ENCODE measurements at regions not wholly inside any gene's neighbourhood (a gene's known extent, or its start where the extent isn't known, plus 50 kb on each side); places are given as distances from the start of the nearest gene placed in this dataset.
"Not testable (repeated sequence)": the region's sequence is repeated elsewhere in the genome, so short reads cannot be mapped to it uniquely, and the experiment has no call there.

DNA sequence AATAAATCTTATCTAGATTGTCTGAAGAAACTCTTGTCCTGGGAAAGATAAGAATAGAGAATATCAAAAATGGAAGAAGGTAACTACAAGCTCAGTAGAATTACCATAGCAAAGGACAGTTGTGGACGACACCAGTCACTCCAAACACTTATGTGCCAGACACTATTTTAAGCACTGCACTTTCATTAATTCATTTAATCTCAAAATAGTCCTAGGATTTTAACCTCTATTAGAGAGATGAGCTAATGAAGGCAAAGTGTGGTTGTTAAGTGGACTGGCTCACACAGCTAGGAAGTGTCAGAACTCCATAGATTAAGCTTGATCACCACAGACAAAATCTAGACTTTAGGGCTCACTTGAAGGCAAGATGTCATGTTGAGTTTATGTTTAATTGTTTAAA is 168.9 kb downstream of the CDC14C start:
- no peaks in the 10 kb centered on the region for H3K9me3 ChIP-seq (replicated peaks in 1 of 11)
- no peaks in the 10 kb centered on the region for H3K27me3 ChIP-seq
- H3K4me2 ChIP-seq, result no peak overlapping the region
- no peak for TF ChIP-seq Cebpa-rat (IDR thresholded peaks at IDR 0.05)
- no peak overlapping the region for H3K9ac ChIP-seq
- H3K36me3 ChIP-seq, result no peaks in the 10 kb centered on the region
- H3K4me3 ChIP-seq, result no peak overlapping the region
- no peaks in the 10 kb centered on the region for H4K20me1 ChIP-seq
- H3K27ac ChIP-seq, result no peak overlapping the region
- H3K4me1 ChIP-seq, result peaks cover 0 to 7% (median 3%) of the 10 kb centered on the region in 10 experiments; a peak in 8 of 20 replicates

DNA sequence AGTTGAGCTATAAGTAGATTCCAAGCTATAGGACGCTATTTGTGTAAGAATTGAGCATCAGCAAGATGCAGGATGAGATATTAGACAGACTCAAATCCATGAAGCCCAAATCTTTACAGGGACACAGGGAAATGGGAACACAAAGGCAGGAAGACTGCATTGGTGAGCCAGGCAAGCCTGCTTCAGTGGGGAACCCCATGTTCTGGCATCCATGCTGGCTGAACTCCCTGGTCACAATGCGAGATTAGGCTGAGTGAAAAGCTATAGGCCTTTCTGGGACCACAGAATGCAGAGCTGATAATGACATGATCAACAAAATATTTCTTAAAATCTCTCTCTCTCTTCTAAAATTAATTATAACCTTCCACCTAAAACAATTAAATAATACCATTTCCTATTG is 170.5 kb downstream of the CDC14C start:
- Histone ChIP-seq H3K9ac (no peak overlapping the region), H3K27me3 (no peaks in the 10 kb centered on the region), H4K20me1 (no peaks in the 10 kb centered on the region), H3K4me1 (peaks cover 0 to 7% (median 3%) of the 10 kb centered on the region in 10 experiments; a peak in 8 of 20 replicates), H3K27ac (no peak overlapping the region), H3K9me3 (replicated peaks in 1 of 11) (no peaks in the 10 kb centered on the region), H3K36me3 (no peaks in the 10 kb centered on the region), H3K4me2 (no peak overlapping the region), H3K4me3 (no peak overlapping the region)
- TF ChIP-seq Cebpa-rat (IDR thresholded peaks at IDR 0.05), result no peak

DNA sequence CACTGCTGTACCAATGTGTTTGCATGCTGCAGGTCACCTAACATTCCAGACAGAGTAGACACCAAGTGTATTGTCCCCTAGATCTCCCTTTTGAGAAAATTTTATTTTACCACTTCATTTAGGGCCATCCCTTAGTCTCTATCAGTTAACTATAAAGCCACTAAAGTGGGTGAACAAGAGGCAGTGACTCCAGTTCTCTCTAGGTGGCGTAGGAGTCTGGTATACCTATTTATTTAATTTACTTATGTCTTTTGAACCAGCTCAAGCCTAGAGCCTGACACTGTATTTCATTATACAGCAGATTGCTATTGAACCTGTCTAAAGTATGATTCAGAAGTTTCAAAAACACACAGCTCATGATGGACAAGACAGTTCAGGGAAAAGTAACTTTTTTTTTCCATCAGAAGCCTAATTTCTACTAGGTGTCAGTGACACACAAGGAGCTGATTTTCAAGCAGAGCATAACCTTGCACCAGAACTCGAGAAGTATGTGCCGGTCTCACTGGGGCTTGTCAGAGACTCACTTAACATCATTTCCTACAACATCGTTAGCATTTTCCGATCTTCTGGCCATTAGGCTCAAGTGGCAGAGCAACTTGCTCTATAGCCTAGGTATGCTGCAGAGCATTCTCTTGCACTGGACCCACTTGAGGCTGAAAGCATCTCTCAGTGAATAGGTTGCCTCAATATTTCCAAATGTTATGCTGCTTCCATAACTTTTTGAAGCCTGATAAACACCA is 175.4 kb downstream of the CDC14C start:
- no peak overlapping the region for H3K9ac ChIP-seq

DNA sequence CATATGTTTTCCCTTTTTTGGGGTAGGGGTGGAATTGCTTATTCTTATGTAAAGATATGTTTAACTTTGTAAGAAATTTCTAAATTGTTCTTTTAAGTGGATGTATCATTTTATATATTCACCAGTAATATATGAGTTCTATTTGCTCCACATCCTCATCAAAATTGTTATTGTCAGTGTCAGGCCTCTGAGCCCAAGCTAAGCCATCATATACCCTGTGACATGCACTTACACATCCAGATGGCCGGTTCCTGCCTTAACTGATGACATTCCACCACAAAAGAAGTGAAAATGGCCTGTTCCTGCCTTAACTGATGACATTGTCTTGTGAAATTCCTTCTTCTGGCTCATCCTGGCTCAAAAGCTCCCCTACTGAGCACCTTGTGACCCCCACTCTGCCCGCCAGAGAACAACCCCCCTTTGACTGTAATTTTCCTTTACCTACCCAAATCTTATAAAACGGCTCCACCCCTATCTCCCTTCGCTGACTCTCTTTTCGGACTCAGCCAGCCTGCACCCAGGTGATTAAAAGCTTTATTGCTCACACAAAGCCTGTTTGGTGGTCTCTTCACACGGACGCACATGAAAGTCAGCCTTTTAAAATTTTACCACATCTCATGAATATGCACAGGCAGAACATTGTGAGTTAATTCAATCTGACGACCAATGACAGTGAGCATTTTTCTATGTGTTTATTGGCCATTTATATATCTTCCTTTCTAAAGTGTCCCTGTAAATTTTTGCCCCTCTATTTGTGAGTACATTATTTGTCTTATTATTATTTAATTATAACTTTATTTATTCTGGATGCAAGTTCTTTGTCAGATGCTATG is 176.8 kb downstream of the CDC14C start:
- not testable (repeated sequence) for H3K4me3 ChIP-seq; H3K4me1 ChIP-seq; H3K9ac ChIP-seq; H3K27ac ChIP-seq; H3K27me3 ChIP-seq; H3K4me2 ChIP-seq; H3K36me3 ChIP-seq; H3K9me3 ChIP-seq (replicated peaks in 1 of 11); H4K20me1 ChIP-seq

More for the DNA sequence above, 175.4 kb downstream of the CDC14C start:
- Histone ChIP-seq H3K9me3 (replicated peaks in 1 of 11) (no peaks in the 10 kb centered on the region), H3K27ac (no peak overlapping the region), H4K20me1 (no peaks in the 10 kb centered on the region), H3K27me3 (no peaks in the 10 kb centered on the region), H3K4me3 (no peak overlapping the region), H3K36me3 (no peaks in the 10 kb centered on the region), H3K4me2 (no peak overlapping the region), H3K4me1 (no peaks in the 10 kb centered on the region)
- TF ChIP-seq Cebpa-rat (IDR thresholded peaks at IDR 0.05), result no peak

DNA sequence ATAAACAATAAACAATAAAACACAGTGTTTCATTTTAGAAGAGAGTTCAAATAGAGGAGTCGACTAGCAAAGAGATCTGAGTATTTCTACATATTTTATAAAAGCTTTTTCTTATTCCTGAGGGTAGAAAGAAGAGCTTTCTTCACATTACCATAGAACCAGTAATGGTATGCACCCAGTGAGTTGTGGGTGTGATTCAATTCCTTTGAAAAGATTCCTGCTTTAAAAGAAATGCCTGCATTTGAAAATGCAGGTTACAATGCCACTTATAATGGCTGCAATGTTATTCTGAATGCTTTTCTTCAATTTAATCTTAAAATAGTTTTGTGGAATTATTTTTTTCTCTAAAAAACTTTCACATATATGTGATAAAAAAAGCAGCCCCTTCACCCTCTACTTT is 178.1 kb downstream of the CDC14C start:
- Histone ChIP-seq H3K4me2 (no peak overlapping the region), H4K20me1 (no peaks in the 10 kb centered on the region), H3K36me3 (no peaks in the 10 kb centered on the region), H3K4me3 (no peak overlapping the region), H3K27me3 (no peaks in the 10 kb centered on the region), H3K9ac (no peak overlapping the region), H3K9me3 (replicated peaks in 1 of 11) (peaks cover 6 to 10% (median 8%) of the 10 kb centered on the region in 11 experiments), H3K27ac (no peak overlapping the region), H3K4me1 (no peaks in the 10 kb centered on the region)
- TF ChIP-seq Cebpa-rat (IDR thresholded peaks at IDR 0.05), result no peak

DNA sequence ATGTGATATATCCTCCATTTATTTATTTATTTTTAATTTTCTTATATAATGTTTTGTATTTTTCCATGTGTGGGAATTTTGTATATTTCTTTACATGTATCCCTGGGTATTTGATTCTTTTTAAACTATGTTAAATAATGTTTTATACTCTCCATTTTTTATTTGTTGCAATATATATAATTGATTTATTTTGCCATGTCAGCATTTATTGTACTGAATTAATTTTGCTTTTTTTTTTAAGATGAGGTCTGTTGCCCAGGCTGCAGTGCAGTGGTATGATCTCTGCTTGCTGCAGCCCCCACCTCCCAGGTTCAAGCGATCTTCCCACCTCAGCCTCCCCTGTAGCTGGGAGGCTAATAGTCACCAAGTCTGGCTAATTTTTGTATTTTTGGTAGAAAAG is 187.4 kb downstream of the CDC14C start:
- H3K27me3 ChIP-seq, result no peaks in the 10 kb centered on the region
- H3K4me2 ChIP-seq, result no peak overlapping the region
- peaks cover 15 to 21% (median 18%) of the 10 kb centered on the region in 11 experiments for H3K9me3 ChIP-seq (replicated peaks in 1 of 11)
- H3K4me3 ChIP-seq, result no peak overlapping the region
- no peak for TF ChIP-seq Cebpa-rat (IDR thresholded peaks at IDR 0.05)
- no peak overlapping the region for H3K27ac ChIP-seq
- no peak overlapping the region for H3K9ac ChIP-seq
- no peaks in the 10 kb centered on the region for H3K36me3 ChIP-seq
- H3K4me1 ChIP-seq, result no peaks in the 10 kb centered on the region
- no peaks in the 10 kb centered on the region for H4K20me1 ChIP-seq

DNA sequence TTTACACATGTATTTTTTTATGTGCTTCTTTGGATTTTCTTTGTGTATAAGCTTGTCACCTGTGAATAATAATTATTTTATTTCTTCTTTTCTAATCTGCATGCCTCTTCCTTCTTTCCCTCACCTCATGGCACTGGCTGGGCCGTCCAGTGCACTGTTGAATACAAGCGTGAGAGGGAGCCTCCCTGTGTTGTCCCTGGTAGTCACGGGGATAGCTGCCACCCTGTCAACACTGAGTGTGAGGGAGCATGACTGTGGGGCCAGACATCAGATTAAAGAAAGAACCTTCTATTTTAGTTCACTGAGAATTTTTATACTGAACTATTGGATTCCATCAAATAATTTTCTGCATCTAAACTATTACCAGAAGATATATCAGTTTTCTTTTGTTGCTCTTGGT is 187.9 kb downstream of the CDC14C start:
- no peak for TF ChIP-seq Cebpa-rat (IDR thresholded peaks at IDR 0.05)

DNA sequence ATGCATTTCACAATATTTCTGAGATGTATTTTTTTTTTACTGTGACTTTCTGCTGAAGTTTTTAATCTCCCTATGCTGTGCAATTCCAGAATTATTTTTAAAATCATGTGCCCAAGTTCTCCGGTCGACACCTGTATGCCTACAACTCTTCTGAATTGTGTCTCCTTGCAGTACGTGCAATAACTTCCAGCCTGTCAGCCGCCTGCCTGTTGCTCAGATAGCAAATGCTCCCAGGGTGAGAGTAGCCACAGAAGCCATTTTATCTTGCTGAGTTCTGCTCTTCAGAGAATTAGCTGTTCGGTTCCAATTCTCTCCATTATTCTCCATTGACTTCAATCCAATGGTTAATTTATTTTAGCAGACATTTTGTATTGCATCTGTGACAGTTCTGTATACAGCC is 188.3 kb downstream of the CDC14C start:
- TF ChIP-seq Cebpa-rat (IDR thresholded peaks at IDR 0.05), result no peak

More for the DNA sequence above, 187.9 kb downstream of the CDC14C start:
- Histone ChIP-seq H3K9ac (no peak overlapping the region), H3K4me1 (no peaks in the 10 kb centered on the region), H3K27me3 (no peaks in the 10 kb centered on the region), H4K20me1 (no peaks in the 10 kb centered on the region), H3K4me3 (no peak overlapping the region), H3K27ac (no peak overlapping the region), H3K4me2 (no peak overlapping the region), H3K9me3 (replicated peaks in 1 of 11) (peaks cover 10 to 16% (median 13%) of the 10 kb centered on the region in 11 experiments), H3K36me3 (no peaks in the 10 kb centered on the region)

DNA sequence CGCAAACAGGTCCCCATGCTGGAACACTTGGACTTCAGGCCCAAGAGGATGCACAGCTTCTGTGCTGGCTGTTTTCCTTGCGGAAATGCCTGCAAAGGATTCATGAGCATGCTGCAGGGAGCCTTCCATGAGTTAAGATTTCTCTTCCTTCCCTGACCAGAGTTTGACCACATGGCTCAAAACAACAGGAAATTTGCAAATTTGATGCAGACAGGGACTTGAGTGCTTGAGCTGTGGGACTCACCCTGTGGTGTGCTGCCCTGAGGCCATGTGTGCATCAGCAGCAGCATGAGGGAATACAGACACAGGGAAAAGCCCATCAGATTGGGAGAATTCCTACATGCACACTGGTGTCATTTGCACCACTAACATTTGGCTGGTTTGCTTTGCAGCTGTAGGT is 195.4 kb downstream of the CDC14C start:
- H3K36me3 ChIP-seq, result no peaks in the 10 kb centered on the region
- no peaks in the 10 kb centered on the region for H3K9me3 ChIP-seq (replicated peaks in 1 of 11)
- no peak for TF ChIP-seq Cebpa-rat (IDR thresholded peaks at IDR 0.05)
- no peak overlapping the region for H3K4me2 ChIP-seq
- H3K4me3 ChIP-seq, result no peak overlapping the region
- H3K4me1 ChIP-seq, result no peaks in the 10 kb centered on the region
- H3K27ac ChIP-seq, result no peak overlapping the region
- H4K20me1 ChIP-seq, result no peaks in the 10 kb centered on the region
- no peaks in the 10 kb centered on the region for H3K27me3 ChIP-seq
- no peak overlapping the region for H3K9ac ChIP-seq

More for the DNA sequence above, 188.3 kb downstream of the CDC14C start:
- Histone ChIP-seq H3K9me3 (replicated peaks in 1 of 11) (peaks cover 6 to 12% (median 9%) of the 10 kb centered on the region in 11 experiments), H4K20me1 (no peaks in the 10 kb centered on the region), H3K27ac (no peak overlapping the region), H3K4me2 (no peak overlapping the region), H3K36me3 (no peaks in the 10 kb centered on the region), H3K27me3 (no peaks in the 10 kb centered on the region), H3K4me1 (no peaks in the 10 kb centered on the region), H3K4me3 (no peak overlapping the region), H3K9ac (no peak overlapping the region)

DNA sequence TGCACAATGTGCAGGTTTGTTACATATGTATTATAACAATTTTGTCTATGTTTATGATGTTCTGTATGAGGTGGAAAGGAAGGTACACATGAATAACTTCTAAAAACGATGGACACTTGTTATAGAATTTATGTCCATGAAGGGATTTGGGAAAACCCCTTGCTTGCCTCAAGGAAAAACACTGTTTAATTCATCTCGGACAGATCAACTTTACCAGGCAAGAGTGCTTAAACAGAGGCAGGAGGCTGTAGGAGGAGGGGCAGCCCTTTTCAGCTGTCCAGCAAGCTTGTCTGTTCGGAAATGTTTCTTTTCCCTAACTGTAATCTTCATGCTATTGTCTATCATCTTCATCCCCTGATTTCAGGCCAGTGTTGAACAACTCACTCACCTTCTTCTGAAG is 200.9 kb downstream of the CDC14C start:
- Histone ChIP-seq H3K27ac (no peak overlapping the region), H3K27me3 (no peaks in the 10 kb centered on the region), H3K4me2 (no peak overlapping the region), H3K9ac (no peak overlapping the region), H3K4me3 (no peak overlapping the region), H3K9me3 (replicated peaks in 1 of 11) (no peaks in the 10 kb centered on the region), H3K4me1 (no peaks in the 10 kb centered on the region), H4K20me1 (no peaks in the 10 kb centered on the region), H3K36me3 (no peaks in the 10 kb centered on the region)
- no peak for TF ChIP-seq Cebpa-rat (IDR thresholded peaks at IDR 0.05)

Measured in BLaER1 treated with 17β-estradiol and CSF1 and Interleukin-3, amounts not matched to agents 10 nM and 100 nM (cell line).